Muscle of leg (tissue), 3 donors: ENCODE measurements at regions not wholly inside any gene's neighbourhood (a gene's known extent, or its start where the extent isn't known, plus 50 kb on each side); places are given as distances from the start of the nearest gene placed in this dataset.

Experiments
- DNase-seq: peaks from one replicate; pipeline ENCODE4 v3.0.0; 2013
- H3K27ac ChIP-seq: one replicate; pipeline ENCODE4 v1.5.1; 2013; ENCODE audit warnings: mild to moderate bottlenecking, low read length, control low read depth
- H3K27me3 ChIP-seq: one replicate; pipeline ENCODE4 v1.6.1; 2013; ENCODE audit warnings: low read length; ENCODE audit not compliant: control insufficient read depth, insufficient read depth
- H3K36me3 ChIP-seq: one replicate; pipeline ENCODE4 v1.6.1; 2013; ENCODE audit warnings: low read length; ENCODE audit not compliant: control insufficient read depth, insufficient read depth
- H3K4me1 ChIP-seq: one replicate; pipeline ENCODE4 v1.6.1; 2013; ENCODE audit warnings: low read length; ENCODE audit not compliant: control insufficient read depth, insufficient read depth
- H3K4me3 ChIP-seq: one replicate; pipeline ENCODE4 v1.5.1; 2013; ENCODE audit warnings: low read length, control low read depth
- H3K9me3 ChIP-seq: replicated peaks from 2 replicates; pipeline ENCODE4 v1.6.1; 2013; ENCODE audit warnings: low read depth, low read length; ENCODE audit not compliant: control insufficient read depth
- WGBS: methylation state at CpG from one replicate; pipeline ENCODE4 v1.1.5; 2013; ENCODE audit warnings: missing lambda C conversion rate; ENCODE audit not compliant: insufficient coverage; 5-methylcytosine and 5-hydroxymethylcytosine counted together

- no peaks in the 10 kb centered on the region for H3K36me3 ChIP-seq
- H3K9me3 ChIP-seq, result no peaks in the 10 kb centered on the region
- no peaks in the 10 kb centered on the region for H3K4me1 ChIP-seq
- 62% methylated on average over 2 of the region's 2 CpGs for WGBS
- no peak overlapping the region for H3K4me3 ChIP-seq
- no peak for DNase-seq
- no peaks in the 10 kb centered on the region for H3K27me3 ChIP-seq
- no peak overlapping the region for H3K27ac ChIP-seq
Measured at GRCh38 chr15:91526424-91526823, 327.1 kb upstream of the SLCO3A1 start.

- no peak overlapping the region for H3K27ac ChIP-seq
- WGBS, result 100% methylated on average over 2 of the region's 5 CpGs
- H3K36me3 ChIP-seq, result no peaks in the 10 kb centered on the region
- no peaks in the 10 kb centered on the region for H3K4me1 ChIP-seq
- H3K4me3 ChIP-seq, result no peak overlapping the region
- DNase-seq, result no peak
- H3K9me3 ChIP-seq, result no peaks in the 10 kb centered on the region
- no peaks in the 10 kb centered on the region for H3K27me3 ChIP-seq
Measured at GRCh38 chr15:91528801-91529200, 324.7 kb upstream of the SLCO3A1 start.

- Histone ChIP-seq H3K27me3 (no peaks in the 10 kb centered on the region), H3K9me3 (no peaks in the 10 kb centered on the region), H3K4me1 (no peaks in the 10 kb centered on the region), H3K4me3 (no peak overlapping the region), H3K27ac (no peak overlapping the region), H3K36me3 (no peaks in the 10 kb centered on the region)
- DNase-seq, result peak; percentile 22
- no CpG with 5 or more reads among the region's 5 CpGs for WGBS
Measured at GRCh38 chr15:91529534-91529933, 324.0 kb upstream of the SLCO3A1 start.

- no peak overlapping the region for H3K27ac ChIP-seq
Measured at GRCh38 chr15:91530279-91530678, 323.2 kb upstream of the SLCO3A1 start.

GRCh38 chr15:91530956-91531582, 322.4 kb upstream of the SLCO3A1 start:
- Histone ChIP-seq H3K4me1 (peaks cover 1% of the 10 kb centered on the region), H3K27me3 (no peaks in the 10 kb centered on the region), H3K9me3 (no peaks in the 10 kb centered on the region), H3K27ac (no peak overlapping the region), H3K4me3 (no peak overlapping the region), H3K36me3 (no peaks in the 10 kb centered on the region)
- 87% methylated on average over 7 of the region's 9 CpGs for WGBS
- DNase-seq, result peak; percentile 24

More at GRCh38 chr15:91530279-91530678, 323.2 kb upstream of the SLCO3A1 start:
- Histone ChIP-seq H3K9me3 (no peaks in the 10 kb centered on the region), H3K4me1 (no peaks in the 10 kb centered on the region), H3K36me3 (no peaks in the 10 kb centered on the region), H3K4me3 (no peak overlapping the region), H3K27me3 (no peaks in the 10 kb centered on the region)
- WGBS, result no CpG with 5 or more reads among the region's 6 CpGs
- no peak for DNase-seq

- DNase-seq, result no peak
- H3K27ac ChIP-seq, result no peak overlapping the region
- no peak overlapping the region for H3K4me3 ChIP-seq
- WGBS, result no CpG with 5 or more reads among the region's 2 CpGs
- no peaks in the 10 kb centered on the region for H3K36me3 ChIP-seq
- H3K9me3 ChIP-seq, result no peaks in the 10 kb centered on the region
- peaks cover 9% of the 10 kb centered on the region for H3K4me1 ChIP-seq
- H3K27me3 ChIP-seq, result no peaks in the 10 kb centered on the region
Measured at GRCh38 chr15:91534235-91534634, 319.3 kb upstream of the SLCO3A1 start.

GRCh38 chr15:91534976-91535375, 318.5 kb upstream of the SLCO3A1 start:
- DNase-seq, result no peak
- Histone ChIP-seq H3K9me3 (no peaks in the 10 kb centered on the region), H3K36me3 (no peaks in the 10 kb centered on the region), H3K4me3 (no peak overlapping the region), H3K27ac (no peak overlapping the region), H3K4me1 (peaks cover 9% of the 10 kb centered on the region), H3K27me3 (no peaks in the 10 kb centered on the region)
- WGBS, result no CpG with 5 or more reads among the region's 2 CpGs

GRCh38 chr15:91535856-91536500, 317.5 kb upstream of the SLCO3A1 start:
- no peak overlapping the region for H3K4me3 ChIP-seq
- peak; percentile 15 for DNase-seq
- no peaks in the 10 kb centered on the region for H3K36me3 ChIP-seq
- peaks cover 9% of the 10 kb centered on the region for H3K4me1 ChIP-seq
- no peaks in the 10 kb centered on the region for H3K9me3 ChIP-seq
- 70% methylated on average over 2 of the region's 4 CpGs for whole genome bisulfite sequencing
- H3K27ac ChIP-seq, result no peak overlapping the region
- H3K27me3 ChIP-seq, result no peaks in the 10 kb centered on the region

- no peaks in the 10 kb centered on the region for H3K27me3 ChIP-seq
- no CpG with 5 or more reads among the region's 5 CpGs for WGBS
- H3K4me3 ChIP-seq, result no peak overlapping the region
- H3K4me1 ChIP-seq, result peaks cover 9% of the 10 kb centered on the region
- H3K27ac ChIP-seq, result no peak overlapping the region
- no peaks in the 10 kb centered on the region for H3K9me3 ChIP-seq
- no peaks in the 10 kb centered on the region for H3K36me3 ChIP-seq
- DNase-seq, result peak; percentile 57
Measured at GRCh38 chr15:91537856-91538255, 315.7 kb upstream of the SLCO3A1 start.

- Histone ChIP-seq H3K27ac (no peak overlapping the region), H3K4me3 (no peak overlapping the region), H3K4me1 (peaks cover 9% of the 10 kb centered on the region), H3K36me3 (no peaks in the 10 kb centered on the region), H3K27me3 (no peaks in the 10 kb centered on the region), H3K9me3 (no peaks in the 10 kb centered on the region)
- WGBS, result no CpG with 5 or more reads among the region's 2 CpGs
- DNase-seq, result no peak
Measured at GRCh38 chr15:91538782-91539181, 314.7 kb upstream of the SLCO3A1 start.
